HG03175 (cell line): ENCODE measurements at regions not wholly inside any gene's neighbourhood (a gene's known extent, or its start where the extent isn't known, plus 50 kb on each side); places are given as distances from the start of the nearest gene placed in this dataset.
"Not testable (repeated sequence)": the region's sequence is repeated elsewhere in the genome, so short reads cannot be mapped to it uniquely, and the experiment has no call there.

ENCODE experiments used
- ATAC-seq: cut with Tn5 transposase; IDR thresholded peaks from one replicate; pipeline ENCODE4 v1.9.1; 2021; ENCODE audit warnings: mild to moderate bottlenecking, moderate library complexity; ENCODE audit not compliant: unreplicated experiment

DNA sequence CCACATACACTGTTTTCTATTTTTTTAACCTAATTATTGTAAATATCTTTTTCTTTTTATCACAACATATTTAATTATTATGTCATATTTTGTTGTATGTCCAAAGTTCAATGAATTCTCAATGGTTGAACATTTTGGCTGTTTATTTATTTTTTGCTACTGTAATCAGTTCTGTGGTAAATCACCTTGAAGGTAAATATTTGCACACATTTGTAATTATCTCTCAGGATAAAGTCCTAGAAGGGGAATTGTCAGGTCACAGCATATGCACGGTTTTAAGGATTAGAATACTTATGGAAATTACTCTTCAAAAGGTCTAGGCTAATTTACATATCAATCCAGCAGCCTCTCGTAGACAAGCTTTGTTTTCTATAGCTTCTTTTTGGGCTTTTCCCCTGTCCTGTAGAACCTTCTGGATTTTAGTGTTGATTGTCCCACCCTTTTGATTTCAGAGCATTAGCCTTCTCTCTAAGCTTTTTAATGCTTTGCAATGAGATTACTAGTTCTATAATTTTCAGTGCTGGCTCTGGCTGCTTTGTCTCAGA is 362.6 kb downstream of the KCNRG start:
- no peak for ATAC-seq

DNA sequence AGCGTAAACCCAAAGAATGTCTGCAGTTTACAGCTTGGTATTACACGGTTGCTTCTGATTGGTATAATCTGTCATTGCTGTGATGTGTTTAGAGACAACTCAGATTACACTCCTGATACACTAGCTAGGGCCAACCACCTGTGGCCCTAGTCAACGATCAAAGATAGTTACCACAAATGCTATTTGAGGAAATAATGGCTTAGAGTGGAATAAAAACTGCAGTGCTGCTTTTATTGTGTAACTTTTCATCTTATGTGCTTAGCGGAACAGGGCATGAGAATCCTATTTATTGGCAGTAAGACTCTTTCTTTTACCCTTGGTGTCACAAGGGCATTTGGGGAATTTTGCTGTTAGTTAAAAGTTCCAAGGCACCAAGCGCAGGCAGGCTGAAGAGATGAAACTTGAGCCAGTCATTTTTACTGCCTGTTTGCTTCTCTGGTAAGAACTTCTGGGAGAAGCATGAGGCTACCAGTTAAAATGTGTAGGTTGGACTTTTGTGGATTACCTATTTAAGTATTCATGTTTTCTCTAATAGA is 363.3 kb downstream of the KCNRG start:
- no peak for ATAC-seq

DNA sequence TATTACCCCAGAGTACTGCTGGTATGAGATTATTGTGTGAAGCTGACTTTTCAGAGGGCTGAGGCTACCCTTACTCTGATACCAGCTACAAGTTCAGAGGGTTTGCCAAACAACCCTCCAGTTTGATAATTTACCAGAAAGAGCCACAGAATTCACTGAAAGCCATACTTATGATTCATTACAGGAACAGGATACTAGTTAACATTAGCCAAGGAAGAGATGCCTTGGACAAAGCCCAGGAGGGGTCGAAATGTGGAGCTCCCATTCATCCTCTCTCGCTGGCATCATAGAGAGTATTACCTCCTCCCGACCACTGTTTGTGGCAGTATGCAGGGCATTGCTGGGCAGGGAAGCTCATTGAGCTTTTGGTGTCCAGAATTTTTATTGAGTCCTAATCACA is 364.3 kb downstream of the KCNRG start:
- ATAC-seq, result no peak

DNA sequence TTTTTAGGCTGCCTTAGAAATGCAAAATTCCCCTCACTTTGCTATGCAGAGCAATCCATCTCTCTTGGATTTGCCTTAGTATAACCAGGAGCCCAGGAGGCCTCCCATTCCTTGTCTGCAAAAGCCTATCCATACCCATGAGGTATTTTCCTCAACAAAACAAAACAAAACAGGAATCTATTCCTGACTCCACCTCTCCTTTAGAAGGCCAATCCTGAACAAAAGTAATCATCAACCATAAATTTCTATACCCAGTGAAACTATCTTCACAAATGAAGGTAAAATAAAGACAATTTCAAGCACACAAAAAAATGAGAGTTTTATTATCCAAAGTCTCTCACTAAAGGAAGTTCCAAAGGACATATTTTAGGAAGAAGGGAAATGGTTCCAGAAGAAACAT is 365.7 kb downstream of the KCNRG start:
- no peak for ATAC-seq

DNA sequence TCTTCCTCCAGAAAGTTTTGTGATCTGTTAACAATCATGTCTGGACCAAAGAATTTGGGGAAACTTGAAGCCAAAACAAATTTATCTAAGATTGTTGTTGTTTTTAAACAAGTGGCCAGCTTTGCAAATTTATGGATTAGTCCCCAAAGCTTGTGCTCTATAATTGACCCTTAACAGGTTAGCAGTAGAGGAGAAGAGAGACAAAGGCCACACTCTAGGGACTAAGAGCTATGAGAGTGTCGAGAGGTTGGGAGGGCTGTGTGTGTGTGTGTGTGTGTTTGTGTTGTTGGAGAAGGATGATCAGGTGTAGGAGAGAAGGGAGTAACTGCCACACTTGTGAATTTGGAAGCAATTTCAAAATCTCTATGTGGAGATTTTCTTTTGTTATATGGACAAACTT is 367.3 kb downstream of the KCNRG start:
- ATAC-seq, result no peak

DNA sequence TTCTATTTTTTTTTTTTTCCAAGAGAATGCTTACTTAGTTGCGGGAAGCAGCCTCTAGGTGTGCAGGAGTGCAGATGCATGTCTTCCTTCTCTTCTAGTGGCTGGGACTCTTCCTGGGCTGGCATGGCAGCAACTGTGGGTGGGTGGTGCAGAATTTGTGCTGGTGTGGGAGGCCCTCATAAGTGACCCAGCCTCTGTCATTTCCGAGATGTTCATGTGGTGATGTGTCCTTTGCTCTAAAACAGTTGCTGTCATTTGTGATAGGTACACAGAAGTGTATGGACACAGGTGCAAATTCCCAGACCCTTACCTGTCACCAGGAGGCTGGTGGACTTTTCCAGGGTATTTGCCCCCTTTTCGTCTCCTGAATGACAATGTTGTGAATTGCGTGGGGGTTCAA is 367.7 kb downstream of the KCNRG start:
- no peak for ATAC-seq

DNA sequence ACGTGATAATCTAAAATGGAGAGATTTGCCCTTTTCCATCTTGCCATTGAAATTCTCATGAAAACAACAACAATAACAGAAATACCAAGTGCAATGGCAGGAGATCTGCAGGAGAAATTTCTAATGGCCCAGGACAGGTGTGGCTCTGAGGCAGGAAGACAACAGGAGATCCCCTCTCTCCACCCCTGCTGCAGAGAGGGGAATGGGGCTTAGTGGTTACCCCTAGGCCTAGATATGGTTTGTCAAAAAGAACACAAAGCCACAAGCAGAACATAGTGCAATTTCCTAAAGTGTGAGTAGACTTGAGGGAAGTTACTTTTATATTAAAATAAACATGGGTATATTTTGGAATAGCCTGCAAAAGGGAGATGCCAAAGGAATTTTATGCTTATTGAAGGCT is 369.5 kb downstream of the KCNRG start:
- ATAC-seq, result no peak

DNA sequence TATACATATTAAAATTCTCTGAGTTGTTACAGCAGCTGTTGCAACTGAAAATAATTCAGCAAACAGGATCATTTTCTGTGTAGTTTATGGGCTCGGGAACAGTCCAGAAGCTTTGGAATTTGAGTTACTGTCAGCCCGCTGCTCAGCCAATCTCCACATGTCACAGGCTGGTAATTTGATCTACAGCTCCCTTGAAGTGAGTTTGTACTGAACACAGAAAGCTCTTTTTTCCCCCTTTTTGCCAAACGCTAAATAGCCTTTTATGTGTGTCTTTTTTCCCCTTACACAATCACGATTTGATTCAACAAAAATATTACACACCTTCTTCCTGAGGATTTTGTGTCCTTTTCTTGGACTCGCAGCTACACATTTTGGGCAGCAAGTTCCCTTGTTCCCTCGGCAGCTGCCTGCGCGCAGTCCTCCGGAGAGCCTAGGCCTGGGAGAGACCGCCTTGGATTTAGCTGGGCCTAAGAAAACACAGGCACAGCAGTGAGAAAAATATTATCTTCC is 371.4 kb downstream of the KCNRG start:
- no peak for ATAC-seq

DNA sequence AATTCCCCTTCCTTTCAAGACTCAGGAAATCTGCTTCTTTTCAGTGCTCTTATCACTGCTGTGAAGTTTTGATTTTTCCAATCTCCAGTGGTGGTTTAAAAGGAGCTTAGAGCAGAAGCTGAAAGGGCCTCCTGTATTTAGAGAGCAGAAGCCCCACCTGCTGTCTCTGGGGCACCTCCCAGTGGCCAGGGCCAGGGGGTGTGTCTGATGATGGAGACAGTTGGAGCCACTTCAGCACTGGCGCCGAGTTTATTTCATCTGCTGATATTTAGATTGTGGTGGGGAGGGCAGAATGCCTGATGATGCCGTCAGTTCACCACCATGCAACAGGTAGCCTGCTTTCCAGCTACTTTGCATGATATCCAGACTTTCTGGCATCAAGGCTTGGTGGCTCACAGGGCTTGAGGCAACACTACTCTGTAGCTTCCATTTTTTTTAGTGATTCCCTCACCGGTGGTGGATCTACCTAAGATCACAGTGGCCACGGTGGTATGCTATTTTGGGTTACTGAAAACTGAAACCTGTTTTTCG is 371.9 kb downstream of the KCNRG start:
- ATAC-seq, result no peak

DNA sequence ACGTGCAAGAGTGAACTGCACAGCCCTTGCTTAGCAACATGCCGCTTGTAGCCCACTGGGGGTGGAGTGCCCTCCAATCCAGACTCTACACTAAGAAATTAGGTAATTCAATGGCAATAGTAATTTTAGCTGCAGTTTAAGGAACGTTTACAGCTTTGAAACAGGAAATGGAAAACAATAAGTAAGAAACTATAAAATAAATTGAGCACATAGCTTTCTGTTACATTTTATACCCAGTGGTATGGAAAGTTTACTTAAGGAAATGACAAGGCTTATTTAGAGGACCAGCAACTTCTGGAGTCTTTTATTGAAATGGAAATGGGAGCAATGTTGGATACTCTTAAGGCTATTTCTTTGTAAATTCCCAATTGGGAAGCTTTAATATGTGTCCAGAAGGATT is 373.2 kb downstream of the KCNRG start:
- no peak for ATAC-seq

DNA sequence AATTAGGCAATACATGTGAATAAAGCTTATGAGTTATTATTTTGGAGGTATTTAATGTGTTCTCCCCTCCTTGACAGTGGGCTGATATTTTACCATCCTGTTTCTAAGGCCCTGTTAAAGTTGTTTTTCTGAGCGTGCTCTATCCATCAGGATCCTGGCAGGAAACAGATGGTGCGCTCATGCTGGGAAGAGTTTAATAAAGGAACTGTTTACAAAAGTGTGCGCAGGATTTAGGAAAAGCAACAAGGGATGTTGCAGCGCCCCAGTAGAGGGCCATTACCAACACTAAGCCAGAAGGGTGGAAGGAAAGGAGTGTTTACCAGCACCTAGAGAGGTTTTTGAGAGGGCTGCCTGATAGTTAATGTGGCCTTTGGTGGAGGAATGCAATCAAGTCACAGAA is 374.5 kb downstream of the KCNRG start:
- no peak for ATAC-seq

DNA sequence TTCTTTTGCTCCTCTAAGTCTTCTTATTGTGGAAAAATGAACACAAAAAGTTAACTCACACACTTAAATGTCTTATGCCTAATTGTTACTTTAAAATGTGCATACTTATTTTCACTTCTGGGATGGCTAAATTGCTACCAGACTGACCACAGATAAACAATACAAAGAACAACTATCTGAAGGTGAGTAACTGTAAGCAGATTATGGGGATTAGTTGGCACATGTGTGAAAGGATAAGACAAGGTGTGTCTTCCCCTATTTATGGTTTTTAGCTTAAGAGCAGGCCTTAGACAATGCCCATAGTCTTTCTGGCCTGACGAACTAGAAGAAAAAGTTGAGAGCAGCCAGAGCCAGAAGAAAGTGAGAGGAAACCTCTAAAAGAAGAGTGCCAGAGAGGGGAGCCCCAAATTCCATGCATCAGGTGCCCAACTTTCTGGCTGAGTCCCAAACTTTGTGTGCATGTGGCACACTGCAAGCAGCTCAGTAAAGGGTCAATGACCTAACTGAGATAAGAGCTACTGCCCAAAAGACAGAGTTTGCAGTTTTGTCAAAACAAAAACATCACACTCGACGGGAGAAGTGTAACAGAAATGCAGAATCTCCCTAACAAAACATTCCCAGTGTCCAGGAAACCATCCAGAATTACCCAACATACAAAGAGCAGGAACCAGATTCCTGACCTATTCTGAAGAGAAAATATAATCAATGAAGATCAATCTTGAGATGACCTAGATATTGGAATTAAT is 375.4 kb downstream of the KCNRG start:
- ATAC-seq, result no peak

DNA sequence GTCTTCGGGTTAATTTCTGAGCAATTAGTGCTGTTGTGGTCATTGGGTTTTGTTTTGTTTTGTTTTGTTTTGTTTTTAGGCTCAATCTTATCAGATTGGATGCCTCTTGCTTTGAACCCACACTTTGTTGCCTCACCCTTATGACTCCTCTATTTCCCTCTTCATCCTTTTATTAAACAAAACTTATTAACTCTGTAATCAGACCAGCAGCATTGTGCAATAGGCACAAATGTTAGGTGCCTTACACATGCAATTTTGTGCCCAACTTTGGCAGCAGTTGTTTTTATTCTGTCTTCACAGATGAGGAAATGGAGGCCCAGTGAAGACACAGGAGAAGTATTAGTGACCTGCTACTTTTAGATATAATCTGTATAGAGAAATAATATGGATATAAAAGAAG is 377.7 kb downstream of the KCNRG start:
- no peak for ATAC-seq

DNA sequence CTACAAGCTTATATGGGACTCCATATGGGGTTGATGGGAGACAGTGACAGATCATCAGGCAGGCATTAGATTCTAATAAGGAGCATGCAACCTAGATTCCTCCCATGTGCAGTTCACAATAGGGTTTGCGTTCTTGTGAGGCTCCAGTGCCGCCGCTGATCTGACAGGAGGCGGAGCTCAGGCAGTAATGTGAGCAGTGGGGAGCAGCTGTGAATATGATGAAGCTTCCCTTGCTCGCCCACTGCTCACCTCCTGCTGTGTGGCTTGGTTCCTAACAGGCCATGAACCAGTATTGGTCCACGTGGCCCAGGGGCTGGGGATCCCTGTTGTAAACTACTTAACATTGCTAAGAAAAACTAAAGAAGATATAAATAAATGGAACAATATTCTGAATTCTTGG is 378.4 kb downstream of the KCNRG start:
- ATAC-seq, result no peak

DNA sequence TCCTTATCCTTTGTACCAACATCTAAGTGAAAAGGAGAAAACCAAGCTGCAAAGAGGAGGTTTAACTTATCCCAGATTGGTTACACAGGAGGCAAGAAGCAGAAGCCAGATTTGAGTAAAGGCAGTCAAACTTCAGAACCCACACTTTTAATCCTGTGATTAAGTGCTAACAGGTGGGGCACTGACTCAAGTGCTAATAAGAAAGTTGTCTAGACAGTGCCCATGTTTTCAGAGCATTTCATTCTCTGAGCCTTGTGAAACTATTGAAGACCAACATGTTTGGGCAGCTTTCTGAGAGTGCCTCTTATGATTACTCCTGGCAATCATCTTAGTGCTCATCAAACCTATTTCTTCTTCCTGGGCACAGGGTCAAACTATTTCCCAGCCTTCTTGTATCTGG is 380.8 kb downstream of the KCNRG start:
- no peak for ATAC-seq

DNA sequence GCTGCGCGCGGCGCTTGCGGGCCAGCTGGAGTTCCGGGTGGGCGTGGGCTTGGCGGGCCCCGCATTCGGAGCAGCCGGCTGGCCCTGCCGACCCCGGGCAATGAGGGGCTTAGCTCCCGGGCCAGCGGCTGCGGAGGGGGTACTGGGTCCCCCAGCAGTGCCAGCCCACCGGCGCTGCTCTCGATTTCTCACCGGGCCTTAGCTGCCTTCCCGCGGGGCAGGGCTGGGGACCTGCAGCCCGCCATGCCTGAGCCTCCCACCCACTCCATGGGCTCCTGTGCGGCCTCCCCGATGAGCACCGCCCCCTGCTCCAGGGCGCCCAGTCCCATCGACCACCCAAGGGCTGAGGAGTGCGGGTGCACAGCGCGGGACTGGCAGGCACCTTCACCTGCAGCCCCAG is 381.4 kb downstream of the KCNRG start:
- ATAC-seq, result not testable (repeated sequence)

DNA sequence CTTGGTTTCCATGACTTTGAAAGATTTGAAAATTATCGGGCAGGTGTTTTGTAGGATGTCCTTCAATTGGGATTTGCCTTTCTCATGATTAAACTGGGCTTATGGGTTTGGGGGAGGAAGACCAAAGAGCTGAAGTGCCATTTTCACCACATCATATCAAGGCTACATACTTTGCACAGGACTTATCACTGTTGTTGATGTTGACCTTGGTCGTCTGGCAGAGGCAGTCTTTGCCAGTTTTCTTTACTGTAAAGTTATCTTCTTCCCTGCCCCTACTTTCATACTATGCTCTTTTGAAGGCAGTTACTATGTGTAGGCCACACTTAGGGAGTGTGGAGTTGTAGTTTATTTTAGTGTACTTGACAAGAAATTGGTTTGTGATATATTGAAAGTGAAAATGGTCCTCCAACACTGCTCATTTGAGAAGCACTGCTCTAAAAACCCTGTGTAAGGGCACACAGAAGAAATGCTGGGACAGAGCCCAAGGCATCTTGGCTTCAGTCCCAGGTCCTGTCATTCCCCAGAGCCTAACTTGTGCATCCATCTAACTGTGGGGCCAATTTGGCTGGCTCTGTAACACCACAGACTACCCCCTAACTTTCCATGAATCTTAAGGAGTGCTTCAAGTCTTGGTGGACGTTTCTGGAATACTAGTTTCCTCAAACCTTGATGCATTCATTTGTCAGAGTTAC is 384.9 kb downstream of the KCNRG start:
- ATAC-seq, result no peak

DNA sequence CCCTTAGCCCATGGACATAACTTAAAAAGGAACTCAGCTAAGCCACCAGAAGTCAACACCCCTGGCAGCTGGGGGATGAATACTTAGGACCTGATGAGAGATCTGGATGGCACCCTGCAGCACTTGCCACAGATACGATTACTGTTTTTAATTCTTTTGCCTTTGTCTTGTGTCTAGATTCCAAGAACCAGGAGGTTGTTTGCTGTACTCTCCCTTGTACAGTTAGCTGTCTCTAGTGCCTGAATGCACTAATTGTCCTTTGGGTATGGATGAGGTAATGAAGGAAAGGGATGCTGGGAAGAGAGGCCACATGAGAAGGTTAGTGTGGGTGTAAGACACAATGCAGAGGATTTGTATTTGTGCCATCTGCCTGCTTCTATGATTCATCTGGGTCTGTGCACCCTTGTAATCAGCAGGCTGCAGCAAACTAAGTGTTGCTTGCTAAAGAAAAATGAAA is 385.8 kb downstream of the KCNRG start:
- no peak for ATAC-seq

DNA sequence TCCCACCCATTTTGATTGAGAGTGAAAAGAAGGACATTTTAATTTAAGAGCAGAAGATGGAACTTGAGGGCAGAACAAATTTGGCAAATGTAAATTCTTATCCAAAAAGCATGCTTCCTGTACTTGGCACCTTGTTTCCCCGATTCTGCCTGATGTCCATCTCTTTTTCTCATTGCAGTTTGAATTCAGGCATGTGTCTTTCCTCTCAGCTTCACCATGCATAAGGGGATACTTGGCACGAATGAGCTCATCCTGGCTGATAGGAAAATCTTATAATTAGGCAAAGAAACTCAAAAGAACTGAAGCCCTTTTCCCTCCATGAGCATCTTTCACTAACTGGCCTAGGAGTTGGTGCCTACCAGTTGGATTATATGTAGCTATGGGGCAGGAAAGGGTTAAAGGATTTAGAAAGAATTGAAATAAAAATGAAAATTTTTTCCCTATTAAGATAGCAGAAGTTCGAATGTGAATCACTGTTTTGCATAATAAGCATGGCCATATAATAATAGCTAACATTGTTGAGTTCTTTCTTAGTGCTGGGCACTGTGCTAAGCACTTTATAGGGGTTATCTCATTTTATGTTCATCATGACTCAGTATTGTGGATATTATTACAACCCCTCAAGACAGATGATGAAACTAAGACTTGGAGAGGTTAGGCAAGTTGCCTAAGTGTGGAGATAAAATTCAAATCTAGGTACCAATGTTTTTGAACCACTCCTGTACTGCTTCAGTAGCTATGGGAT is 386.6 kb downstream of the KCNRG start:
- ATAC-seq, result no peak

DNA sequence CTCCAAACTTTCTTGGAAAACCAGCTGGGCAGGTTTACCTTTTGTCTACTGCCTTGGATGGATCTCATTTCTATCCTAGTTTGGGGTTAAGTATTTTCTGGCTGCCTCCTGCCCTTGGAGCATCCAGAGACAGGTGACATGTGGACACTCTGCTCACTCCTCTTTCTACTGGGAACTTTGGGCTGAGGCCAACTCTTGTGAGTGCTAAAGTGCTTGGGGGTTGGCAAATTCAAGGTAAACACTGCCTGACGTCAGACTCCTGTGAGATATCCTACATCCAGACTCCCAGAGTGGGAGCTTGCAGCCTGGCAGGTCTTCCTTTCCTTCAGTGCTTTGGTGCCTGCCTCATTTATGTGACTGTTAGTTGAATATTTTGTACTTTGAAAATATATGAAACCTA is 388.1 kb downstream of the KCNRG start:
- no peak for ATAC-seq

DNA sequence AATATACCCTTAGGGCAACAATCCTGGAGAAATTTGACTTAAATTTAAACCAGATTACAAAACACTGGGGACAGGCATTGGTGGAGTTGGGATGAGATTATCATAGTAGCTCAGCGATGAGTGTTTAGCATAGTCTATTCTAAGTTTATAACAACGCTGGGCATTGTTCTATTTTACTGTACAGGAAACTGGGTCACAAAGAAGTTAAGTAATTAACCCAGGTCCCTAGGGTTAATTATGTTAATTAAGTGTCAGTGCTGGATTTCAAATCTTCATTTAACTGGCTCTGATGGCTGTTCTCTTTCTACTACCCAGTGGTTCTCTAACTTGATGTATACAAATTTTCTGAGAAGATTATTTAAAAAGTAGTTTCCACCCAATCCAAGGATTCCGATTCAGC is 388.9 kb downstream of the KCNRG start:
- ATAC-seq, result no peak
